NCI-H774 (cell line): ENCODE measurements at regions not wholly inside any gene's neighbourhood (a gene's known extent, or its start where the extent isn't known, plus 50 kb on each side); places are given as distances from the start of the nearest gene placed in this dataset.

ENCODE experiments used
- DNase-seq: peaks from one replicate; lab custom pipeline; 2025; lab: John Stamatoyannopoulos, UW

DNA sequence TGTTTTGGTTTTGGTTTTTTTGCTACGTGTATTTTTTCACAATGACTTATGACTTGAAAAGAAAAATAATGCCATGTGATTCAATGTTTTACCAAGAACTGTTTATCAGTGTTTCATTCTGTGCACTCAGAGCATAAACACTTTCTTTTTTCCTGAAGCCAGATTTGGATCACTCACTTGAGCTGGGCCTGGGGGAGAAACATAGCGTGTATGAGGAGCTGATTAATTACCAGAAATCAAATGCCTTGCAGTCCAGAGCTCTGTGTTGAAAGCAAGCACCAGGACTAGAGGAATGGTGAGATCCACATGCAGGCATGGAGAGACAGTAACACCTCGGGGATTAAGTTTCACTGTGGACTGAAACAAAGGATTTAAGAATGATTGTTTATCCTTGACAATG is 642.1 kb upstream of the ADGRL2 start:
- DNase-seq = no peak

- no peak for DNase-seq
These were observed 643.0 kb upstream of the ADGRL2 start for GRCh38 chr1:81157686-81158085.

DNA sequence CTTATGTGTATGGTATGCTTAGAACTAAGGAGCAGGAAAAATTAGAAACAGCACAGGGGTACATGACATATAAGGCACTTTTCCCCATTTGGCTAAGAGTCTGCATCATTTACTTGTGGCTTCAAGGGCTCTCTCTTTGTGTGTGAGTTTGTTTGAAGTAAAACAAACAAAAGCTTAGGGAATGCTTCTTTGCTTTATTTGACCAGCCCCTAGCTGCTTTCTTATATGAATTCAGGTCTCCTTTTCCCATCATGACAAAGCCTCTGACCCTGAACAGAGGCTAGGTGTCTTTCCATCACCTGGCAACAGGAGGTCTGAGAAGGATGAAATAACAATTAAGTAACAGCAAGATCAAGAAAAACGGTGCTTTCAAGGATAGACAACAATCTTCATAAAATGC is 643.8 kb upstream of the ADGRL2 start:
- DNase-seq = no peak

DNA sequence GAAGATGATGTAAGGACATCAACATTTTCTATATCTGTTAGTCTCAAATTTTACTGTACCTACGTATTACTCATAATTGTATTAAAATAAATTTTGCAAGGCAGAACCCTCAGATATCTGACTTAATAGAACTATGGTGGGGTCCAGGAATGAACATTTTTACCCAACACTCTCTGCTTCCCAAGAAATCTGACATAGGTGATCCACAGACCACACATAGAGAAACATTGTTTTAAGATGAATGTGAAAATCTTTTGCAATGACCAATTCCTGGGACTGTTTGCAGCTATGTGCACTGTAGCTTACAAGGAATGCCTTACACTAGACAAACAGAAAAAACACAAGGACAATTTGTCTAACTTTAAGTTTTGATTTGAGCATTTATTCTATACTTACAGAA is 645.6 kb upstream of the ADGRL2 start:
- DNase-seq = no peak

- no peak for DNase-seq
These were observed 649.5 kb upstream of the ADGRL2 start for GRCh38 chr1:81151206-81151605.

DNA sequence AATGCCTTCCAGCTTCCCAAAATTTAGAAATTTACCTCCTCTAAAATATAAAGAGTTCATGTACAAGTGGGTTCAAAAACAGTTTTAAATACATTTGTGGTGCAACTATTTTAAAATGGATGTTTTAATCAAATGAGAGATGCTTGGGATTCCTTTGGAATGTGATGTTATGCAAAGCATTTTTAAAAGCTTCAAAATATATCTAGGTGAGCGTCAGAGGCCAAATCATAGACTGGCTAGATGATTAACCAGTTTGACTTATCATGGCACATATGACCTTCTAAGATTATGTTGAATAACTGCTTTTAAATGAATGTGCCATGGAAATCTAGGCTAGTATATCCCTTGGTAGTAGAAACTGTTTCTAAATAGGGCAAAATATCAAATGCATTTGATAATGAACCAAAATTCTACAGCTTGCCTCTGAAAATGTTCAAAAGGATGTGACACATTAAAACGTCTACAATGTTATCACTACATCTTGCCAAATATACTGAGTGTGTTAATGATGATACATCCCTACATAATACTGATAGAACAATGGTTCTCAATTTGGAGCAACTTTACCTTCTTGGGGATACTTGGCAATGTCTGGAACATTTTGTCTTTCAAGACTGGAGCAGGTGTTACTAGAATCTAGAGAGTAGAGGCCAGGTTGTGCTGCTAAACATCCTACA is 650.9 kb upstream of the ADGRL2 start:
- DNase-seq = no peak

- DNase-seq = no peak
These were observed 656.4 kb upstream of the ADGRL2 start for GRCh38 chr1:81144240-81144825.

DNA sequence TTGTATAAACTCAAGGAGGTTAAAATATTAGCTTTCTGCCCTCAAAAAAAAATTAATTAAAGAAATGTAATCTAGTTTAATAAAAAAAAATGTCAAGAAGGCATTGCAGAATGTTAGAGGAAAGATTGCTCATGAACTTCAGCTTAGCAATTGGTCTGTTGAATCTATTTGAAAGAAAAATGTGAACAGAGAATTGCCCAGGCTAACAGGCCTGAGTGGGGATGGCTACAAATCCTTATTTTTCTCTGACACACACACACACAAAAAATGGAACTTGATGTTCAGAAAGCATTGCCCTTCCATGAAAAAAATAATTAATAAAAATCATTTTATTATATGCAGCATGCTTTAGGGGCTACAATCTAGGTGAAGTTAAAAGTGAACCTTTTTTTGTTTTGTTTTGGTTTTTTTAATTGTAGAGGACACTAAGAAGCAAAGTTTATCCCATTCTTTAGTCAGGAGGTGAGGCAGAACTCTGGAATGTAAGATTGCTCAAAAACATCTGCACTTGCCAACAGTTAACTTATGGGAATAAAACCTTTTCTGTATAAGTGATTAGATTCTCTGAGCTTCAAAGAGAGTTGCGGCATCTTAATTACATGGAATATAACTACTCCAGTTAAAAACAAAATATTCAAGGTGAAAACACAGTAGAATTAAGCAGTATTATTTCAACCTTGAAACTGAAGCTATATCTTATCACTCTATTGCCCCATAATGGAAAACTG is 658.5 kb upstream of the ADGRL2 start:
- no peak for DNase-seq

- DNase-seq = no peak
These were observed 665.2 kb upstream of the ADGRL2 start for GRCh38 chr1:81135524-81135923.

DNA sequence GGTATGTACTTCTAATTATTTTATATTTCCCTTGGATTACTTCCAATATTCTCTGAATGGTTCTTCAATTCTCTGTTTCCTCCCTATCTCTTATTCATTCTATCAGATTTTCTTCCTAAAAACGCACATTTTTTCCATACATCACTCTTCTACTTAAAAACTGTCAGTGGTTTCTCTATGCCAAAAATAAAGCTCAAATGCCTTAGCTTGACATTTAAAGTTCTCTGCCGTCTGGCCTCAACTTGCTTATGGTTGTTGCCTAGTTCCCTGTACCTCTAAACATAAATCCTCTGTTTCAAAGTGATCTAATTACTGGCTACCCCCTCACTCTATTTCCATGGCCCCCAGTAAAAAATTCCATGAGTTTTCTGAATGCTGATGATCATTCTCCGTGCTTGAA is 671.0 kb upstream of the ADGRL2 start:
- DNase-seq = no peak

GRCh38 chr1:81129366-81129765 is 671.4 kb upstream of the ADGRL2 start:
- no peak for DNase-seq

DNA sequence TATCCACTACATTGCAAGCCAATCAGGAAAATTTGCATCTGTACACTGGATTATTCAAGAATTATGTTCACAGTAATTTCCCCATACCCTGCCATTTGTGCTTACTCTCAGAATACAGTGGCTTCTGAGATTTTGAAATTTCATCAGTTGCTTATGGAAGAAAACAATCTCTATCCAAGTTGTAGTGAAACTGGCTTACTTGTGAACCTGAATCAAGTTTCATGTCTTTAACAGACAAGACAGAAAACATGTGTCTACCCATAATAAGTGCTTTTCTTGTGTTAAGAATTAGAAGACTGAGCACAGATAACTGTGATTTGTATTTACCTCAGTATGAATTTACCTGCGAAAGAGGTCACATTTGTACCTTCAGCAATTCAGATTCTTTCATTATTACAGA is 672.7 kb upstream of the ADGRL2 start:
- DNase-seq = no peak

DNA sequence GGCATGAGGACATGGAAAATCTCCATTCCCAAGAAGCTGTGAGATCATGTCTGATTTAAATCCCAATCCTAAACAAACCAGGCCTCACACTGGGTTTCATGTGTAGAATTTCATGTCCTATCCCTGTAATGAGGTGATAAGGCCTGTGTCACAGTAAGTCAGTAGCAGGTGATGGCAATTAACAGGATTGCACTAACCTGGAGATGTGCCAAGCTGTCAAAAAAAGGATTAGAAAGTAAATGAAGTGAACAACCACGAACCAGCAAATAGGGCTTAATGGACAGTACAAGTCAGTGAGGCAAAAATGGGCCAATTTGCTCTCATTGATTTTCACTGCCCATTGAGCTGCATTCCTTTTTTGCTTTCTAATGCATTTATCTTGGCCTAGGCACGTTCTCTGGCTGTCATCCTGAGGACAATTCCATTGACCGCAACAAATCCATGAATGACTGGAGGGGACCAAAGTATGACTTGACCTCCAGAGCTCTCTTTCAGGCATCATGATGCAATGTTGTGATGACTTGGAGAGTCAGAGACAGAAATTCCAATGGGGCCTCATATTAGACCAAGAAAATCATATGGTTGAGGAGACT is 673.6 kb upstream of the ADGRL2 start:
- DNase-seq = peak; percentile 82

- DNase-seq = no peak
These were observed 675.1 kb upstream of the ADGRL2 start for GRCh38 chr1:81125672-81126071.

GRCh38 chr1:81121306-81121705 is 679.4 kb upstream of the ADGRL2 start:
- DNase-seq = no peak

- no peak for DNase-seq
These were observed 681.4 kb upstream of the ADGRL2 start for GRCh38 chr1:81119319-81119718.

DNA sequence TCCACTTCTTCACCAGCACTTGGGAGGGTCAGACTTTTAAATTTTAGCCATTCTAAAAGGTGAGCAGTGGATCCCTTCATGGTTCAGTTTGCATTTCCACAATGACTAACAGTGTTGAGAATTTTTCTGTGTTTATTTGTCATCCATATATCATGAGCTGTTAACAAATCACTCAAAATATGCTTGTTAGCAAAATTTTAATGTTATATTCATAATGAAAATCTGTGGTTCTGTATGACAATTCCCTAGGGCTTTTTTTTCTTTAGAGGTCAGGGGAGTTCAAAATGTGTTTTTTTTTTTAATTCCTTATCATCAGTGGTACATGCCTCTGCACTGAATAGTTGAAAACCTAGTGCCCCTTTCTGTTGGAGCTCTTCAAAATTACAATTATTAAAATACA is 682.2 kb upstream of the ADGRL2 start:
- no peak for DNase-seq

- no peak for DNase-seq
These were observed 685.3 kb upstream of the ADGRL2 start for GRCh38 chr1:81115422-81115821.

- DNase-seq = no peak
These were observed 686.5 kb upstream of the ADGRL2 start for GRCh38 chr1:81114191-81114590.

DNA sequence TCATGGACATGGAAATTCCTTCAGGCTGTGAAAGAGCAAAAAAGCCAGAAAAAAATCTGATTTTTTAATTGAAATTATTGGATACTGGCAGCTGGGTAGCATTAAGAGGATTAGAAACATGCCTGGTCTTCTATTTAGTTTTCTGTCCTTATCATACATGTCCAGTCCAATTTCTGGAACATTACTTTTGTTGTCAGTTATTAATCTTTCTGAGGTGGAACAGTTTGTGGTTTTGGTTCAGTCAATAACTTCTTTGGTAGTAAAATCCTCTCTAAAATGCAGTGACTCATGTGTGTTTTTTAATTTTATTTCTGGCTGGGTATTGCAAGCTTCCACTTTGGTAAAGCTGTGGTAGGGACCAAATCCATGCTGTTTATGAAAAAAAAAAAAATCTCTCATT is 687.0 kb upstream of the ADGRL2 start:
- DNase-seq = no peak

DNA sequence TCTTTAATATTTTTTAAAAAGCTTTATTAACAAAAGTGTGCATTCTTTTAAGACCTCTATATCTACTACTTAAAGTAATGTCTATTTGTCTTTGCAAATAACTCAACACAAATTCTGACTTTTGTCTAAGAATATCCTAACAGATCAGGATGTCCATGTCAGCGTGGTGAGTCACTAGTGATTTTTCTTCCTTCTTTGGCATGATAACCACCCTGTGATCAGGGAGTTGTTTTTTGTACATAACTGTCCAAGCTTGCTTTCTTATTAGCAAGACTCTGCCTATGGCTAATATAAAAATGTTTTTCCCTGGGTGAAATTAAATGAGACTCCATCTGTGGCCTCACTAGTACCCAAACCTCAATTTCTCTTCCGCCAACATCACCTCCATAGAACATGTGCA is 688.9 kb upstream of the ADGRL2 start:
- no peak for DNase-seq

DNA sequence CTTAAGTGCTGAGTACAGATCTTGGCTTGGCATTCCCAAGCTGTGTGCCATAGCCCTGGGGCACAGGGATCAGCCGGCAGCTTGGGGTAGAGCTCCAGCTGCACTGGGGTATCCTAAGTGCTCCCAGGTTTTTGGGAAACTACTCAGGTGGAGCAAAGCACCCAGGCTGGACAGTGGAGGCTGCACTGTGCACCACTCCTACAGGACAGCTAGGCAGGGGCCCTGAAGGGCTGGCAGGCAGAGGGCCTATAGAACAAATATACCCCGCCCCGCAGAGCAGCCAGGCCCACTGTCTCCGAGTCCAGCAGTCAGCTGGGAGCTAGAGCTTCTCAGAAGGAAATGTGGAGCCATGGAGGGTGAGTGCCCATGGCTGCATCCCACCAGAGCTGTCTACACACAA is 691.7 kb upstream of the ADGRL2 start:
- no peak for DNase-seq

DNA sequence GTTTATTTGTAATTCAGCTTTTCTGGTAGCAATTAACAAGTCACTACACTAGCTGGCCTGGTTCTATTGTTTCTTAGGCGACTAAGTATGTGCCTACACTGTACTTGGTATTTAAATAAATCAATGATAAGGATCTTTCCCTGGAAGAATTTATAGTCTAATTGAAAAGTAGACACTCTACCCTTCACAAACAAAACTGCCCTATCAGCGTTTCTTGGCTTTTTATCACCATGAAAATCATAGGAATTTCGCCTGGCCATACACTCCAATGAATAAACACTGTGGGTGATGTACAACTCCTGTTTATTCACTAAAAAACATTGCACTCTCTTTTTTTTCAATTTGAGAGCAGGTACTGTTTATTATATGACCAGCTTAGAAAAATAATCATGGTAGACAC is 702.9 kb upstream of the ADGRL2 start:
- DNase-seq = no peak
